ENCODE measurements at regions not wholly inside any gene's neighbourhood (a gene's known extent, or its start where the extent isn't known, plus 50 kb on each side); places are given as distances from the start of the nearest gene placed in this dataset.

- no peak for DNase-seq
Observed at GRCh38 chr11:115696563-115696962, 192.3 kb upstream of the CADM1 start.

GRCh38 chr11:115695677-115696364 lies 191.6 kb upstream of the CADM1 start:
- no peak for DNase-seq

DNA sequence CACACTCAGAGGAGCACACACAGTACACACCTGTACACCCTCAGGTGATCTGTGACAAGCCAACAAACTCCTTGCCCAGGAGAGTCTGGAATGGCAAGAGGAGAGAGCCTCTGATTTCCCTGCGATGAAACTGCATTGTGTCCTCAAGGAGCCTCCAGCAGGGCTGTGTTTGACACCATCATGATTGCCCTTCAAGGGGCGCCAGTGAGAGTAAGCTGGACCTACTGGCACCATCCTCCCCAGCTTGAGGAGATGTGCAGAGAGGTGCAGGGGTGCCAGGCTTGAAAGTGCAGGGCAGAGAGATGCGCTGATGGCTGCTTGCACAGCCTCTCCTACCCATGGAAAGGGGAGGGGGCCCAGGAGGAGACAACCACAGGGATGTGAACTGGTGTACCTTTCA lies 188.8 kb upstream of the CADM1 start:
- DNase-seq, result no peak

GRCh38 chr11:115691030-115691429 lies 186.8 kb upstream of the CADM1 start:
- no peak for DNase-seq

GRCh38 chr11:115687934-115688333 lies 183.7 kb upstream of the CADM1 start:
- no peak for DNase-seq

DNA sequence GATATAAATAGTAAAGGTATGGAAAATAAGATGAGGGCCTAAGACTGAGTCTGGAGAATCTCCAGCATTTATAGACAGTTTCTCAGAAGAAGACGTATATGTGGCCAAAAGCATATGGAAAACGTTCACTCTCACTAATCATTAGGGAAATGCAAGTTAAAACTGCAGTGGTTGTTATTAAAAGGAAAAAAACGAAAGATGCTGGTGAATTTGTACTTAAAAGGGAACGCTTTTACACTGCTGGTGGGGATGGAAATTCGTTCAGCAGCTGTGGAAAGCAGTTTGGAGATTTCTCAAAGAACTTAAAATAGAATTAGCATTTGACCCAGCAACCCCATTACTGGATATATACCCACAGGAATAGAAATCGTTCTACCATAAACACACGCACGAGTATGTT lies 180.5 kb upstream of the CADM1 start:
- DNase-seq, result no peak

- no peak for DNase-seq
Observed at GRCh38 chr11:115684135-115684534, 179.9 kb upstream of the CADM1 start.

- DNase-seq, result no peak
Observed at GRCh38 chr11:115682888-115683287, 178.7 kb upstream of the CADM1 start.

- DNase-seq, result no peak
Observed at GRCh38 chr11:115682101-115682500, 177.9 kb upstream of the CADM1 start.

DNA sequence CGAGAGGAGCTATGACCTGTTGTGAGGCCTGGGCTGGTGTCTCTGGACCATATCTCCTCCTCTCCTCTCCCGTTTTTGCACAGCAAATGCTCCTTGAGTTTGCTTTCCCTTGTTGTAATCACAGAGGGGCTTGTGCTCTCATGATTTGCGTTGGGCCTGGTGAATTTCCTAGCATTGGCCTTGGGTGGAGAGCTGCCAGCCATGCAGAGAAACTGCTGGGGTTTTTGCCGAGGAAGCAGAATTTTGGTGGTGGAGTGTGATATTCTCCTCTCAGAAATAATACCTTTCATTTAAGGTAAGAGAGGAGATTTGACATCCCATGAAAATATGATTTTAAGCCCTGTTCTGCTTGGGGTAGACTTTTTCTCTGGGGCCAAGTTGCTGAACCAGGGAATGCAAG lies 175.7 kb upstream of the CADM1 start:
- DNase-seq, result no peak

DNA sequence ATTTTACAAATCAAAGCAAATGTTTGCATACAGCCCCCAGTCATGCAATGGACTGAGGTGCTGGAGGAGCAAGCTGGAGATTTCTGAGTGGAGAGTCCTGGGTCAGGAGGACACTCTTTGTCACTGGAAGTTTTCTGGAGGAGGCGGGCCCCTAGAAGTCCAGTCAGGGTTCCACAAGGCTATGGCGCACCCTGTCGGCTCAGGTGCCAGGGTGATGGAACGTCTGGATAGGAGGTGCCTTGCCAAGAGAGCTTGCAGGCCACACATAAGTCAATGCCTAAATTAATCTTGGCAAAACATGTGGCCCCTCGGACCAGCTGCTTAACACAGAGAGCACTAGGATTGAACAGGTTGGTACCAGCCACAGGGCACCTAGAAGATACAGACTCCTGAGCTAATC lies 174.7 kb upstream of the CADM1 start:
- no peak for DNase-seq

DNA sequence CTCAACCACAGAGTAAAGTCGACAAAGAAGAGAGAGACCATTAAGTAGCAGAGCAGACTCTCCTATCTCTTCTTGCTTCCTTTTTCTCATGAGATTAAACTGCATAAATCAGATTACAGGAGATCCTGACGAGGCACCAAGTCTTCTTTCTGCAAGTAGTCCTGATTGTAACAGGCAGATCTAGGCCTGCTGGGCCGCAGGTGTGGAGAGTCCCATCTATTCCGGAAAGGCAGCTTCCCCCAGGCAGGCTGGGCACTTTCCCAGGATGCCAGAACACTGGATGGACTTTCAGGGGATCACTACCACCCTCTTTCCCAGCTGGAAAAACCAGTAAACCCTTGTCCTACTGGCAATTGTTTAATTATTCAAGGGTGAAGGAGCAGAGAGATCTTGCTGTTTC lies 173.0 kb upstream of the CADM1 start:
- DNase-seq, result no peak

GRCh38 chr11:115676768-115677167 lies 172.6 kb upstream of the CADM1 start:
- no peak for DNase-seq

DNA sequence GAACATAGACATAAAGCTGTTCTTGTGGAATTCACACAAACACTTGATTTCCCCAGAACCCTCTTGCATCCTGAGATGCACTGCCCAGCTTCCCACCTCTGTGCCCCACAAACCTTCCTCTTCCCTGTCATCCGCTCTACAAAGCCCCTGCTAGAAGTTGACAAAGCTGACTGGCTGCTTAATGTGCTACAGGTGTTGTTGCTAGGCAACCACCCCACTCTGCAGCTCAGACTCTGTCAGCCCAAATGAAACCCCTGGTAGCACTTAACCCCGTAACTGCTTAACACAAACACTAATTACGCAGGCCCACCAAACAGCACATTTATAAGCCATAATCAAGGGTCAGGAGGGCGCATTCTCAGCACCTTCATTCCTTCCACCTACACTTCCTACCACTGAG lies 172.0 kb upstream of the CADM1 start:
- DNase-seq, result no peak

DNA sequence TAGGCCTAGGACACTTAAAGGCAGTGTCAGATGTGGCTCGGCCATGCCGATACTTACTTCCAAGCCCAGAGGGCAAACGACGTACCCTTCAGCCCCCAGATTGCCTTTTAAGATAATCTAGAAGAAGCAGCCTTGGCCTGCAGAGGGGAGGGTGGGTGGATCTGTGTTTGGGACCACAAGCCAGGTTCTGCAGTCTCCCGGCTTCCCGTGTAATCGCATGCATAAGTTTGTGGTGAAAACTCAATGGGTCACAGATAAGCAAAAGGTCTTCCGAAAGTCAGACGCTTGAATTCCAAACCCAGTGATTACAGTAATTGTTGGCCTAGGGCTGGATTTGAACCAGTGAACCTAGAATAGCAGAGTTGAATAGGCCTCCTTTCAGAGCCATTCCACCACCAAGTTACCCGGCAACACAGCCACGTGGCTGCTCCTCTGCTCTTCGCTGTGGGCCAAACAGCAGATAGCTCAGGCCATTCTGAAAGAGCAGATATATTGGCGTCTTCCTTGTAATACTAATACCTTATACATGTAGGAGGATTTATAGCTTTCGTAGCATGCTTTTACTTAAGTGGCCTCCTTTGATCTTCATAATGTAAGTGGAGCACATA lies 170.8 kb upstream of the CADM1 start:
- DNase-seq, result no peak

- DNase-seq, result no peak
Observed at GRCh38 chr11:115674176-115674936, 170.1 kb upstream of the CADM1 start.

- no peak for DNase-seq
Observed at GRCh38 chr11:115673720-115674119, 169.5 kb upstream of the CADM1 start.

DNA sequence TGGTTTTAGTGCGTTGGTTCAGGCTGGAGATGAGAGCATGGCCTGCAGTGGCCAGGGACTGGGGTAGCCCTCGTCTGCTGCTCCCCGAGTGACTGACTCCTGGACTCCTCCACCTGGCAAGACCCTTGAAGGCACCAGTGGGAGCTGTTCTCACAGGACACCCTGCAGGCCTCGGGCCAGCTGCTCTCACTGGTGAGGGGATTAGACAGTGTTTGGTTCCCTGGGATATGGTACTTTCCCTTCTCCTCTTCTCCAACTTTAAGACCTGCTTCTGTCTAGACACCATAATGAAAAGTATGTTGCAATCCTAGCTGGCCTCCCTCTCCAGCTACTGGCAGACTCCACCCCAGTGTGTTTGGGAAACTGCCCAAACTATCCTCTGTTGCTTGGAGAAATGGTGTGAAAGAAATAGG lies 168.8 kb upstream of the CADM1 start:
- no peak for DNase-seq

DNA sequence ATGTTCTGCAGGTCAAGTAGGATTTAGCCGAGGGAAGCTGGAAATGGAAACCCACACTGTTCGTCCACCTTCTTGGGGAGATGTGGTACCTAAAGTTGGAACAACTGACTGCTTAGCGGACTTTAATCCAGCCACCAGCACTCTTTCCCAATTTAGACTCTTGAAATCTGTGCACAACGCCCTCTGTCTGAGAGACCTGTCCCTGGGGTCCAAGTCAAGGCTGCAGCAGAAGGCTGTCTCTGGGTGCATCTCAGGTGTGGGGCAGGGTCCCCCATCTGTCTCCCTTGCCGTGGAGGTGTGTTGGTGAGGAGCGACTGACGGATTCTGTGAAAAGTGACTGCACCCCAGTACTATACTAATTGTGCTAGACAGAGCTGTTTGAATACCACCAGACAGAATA lies 168.2 kb upstream of the CADM1 start:
- DNase-seq, result no peak

DNA sequence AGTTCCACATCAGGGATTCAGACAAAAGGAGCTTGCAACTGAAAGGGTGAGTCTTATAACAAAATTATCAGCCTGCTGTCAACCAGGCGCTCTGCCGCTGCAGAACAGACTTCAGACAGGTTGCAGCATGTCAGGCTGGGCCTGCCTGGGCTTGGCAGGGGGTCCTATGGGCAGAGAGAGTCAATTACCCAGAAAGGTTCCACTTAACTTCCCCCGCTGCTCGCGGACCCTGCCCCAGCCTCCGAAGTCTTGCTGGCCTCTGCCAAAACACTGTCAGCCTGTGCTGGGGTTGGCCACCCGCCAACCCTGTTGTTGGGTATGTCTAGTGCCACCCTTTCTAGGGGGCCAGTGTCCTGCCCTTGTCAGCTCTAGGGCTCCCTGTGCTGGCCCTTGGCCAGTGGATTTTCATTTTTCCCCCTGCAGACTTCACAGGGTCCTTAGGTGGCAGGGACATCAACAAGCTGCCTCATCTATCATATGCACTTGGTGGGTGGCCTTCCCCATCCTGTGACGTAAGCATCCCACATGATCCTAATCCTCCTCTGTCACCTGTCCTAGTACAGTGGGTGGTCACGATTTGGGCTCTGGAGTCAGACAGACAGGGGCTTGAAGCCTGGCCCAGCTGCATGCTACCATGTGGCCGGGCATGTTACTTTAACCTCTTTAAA lies 166.5 kb upstream of the CADM1 start:
- DNase-seq, result no peak

- no peak for DNase-seq
Observed at GRCh38 chr11:115665958-115666357, 161.7 kb upstream of the CADM1 start.

DNA sequence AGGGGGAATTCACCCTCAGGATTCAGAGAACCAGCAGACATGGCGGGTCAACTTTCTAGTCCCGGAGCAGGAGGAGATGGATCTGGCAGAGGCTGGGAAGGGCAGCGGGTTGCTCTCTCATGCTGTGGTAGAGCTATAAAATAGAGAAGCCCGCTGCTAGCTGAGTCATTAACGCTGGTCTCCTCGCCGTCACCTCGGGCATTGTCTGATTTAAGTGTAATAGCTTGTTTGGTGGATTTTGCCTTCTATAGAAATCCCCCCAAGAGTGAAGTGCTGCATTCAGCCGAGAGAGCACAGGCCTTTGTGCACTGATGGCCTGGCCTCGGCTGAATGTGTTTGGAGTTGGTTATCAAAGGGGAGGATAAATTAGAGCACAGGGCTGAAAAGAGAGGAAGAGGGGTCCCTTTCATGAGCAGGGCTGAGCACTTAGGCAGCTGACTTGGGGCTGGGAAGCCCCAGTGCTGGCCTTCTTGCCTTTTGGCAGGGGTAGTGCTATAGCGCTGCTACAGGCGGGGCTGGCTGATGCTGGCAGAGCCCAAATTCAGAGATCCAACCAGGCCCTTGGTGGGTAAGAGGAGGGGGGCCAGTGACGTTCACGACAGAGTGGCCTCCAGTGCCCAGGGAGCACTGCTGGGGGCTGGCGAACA lies 161.1 kb upstream of the CADM1 start:
- DNase-seq, result no peak

GRCh38 chr11:115664313-115664712 lies 160.1 kb upstream of the CADM1 start:
- no peak for DNase-seq
